Right ventricle myocardium superior (tissue), 1 donor: ENCODE measurements at regions not wholly inside any gene's neighbourhood (a gene's known extent, or its start where the extent isn't known, plus 50 kb on each side); places are given as distances from the start of the nearest gene placed in this dataset.

Experiments used
- ATAC-seq: fragments of 200-7000 bp; cut with Tn5 transposase; one replicate; pipeline ENCODE4 v1.9.1; 2020; ENCODE audit warnings: mild to moderate bottlenecking; ENCODE audit not compliant: poor library complexity
- DNase-seq: peaks from one replicate; pipeline ENCODE4 v3.0.0-alpha.2; 2020
- intact Hi-C: fragments of 100-400 bp; cut with DNase I; formaldehyde crosslinking; loops from one replicate; pipeline ENCODE4 v1.11.2; 2022
- donor health status: DM: no; HTN: yes; CAD: no; lungs with severe emphysema.

DNA sequence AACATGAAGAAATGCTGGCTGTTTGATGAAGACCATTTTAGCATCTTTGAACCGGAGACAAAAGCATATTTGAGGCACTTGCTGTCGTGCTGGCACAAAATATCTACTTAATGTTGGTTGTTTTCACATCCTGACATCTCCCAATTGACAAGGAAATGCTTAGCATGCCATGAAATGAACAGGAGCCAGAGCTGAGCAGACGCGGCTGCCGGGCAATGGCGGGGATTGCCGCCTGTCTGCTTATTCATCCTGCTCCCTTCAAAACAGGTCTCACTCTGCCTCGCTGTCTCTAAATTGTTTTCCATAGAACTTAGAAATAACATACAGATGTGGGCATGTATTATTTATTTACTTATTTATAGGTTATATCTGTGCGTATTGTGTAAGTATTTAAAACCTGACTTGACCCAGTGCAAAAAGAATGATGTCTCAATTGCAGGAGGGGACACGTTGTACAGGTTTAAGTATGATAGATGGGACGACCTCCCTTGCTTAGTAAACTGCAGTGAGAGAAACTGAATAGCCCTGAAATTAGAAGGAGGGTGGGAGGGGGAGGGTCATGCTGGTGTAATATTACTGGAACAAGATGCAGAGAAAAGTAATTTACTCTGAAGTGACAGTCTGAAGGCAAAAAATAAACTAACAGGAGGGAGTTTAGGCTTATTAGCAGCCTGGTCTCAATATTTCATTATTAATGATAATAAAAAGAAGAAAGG lies 590.4 kb upstream of the PLXNA2 start:
- ATAC-seq (no peak), DNase-seq (no peak)
- intact Hi-C loops = no loop called here

DNA sequence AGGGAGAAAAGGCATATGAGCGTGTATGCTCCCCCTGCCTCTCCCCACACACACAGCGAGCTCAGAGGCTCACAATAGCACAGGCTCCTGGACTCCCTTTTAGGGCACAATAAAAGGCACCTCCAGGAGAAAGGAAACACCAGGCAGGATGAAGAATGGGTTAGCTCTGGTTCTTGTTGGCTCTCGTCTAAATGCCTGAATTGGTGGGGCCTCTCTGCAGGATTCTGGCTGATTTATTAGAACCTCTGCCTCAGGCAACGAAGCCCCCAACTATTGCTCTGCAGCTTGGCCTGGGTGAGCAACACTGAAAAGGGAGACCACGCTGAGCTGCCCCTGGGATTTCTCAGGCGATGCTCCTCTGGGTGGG lies 590.9 kb upstream of the PLXNA2 start:
- intact Hi-C loops = no loop called here
- no peak for DNase-seq
- no peak for ATAC-seq

- intact Hi-C loops = no loop called here
- ATAC-seq = no peak
- DNase-seq = no peak
These were observed 591.6 kb upstream of the PLXNA2 start for GRCh38 chr1:208835781-208836180.

- ATAC-seq (no peak), DNase-seq (no peak)
- intact Hi-C loops = no loop called here
These were observed 593.1 kb upstream of the PLXNA2 start for GRCh38 chr1:208837242-208837641.

- intact Hi-C loops = no loop called here
- DNase-seq (no peak), ATAC-seq (no peak)
These were observed 597.3 kb upstream of the PLXNA2 start for GRCh38 chr1:208841436-208841835.

DNA sequence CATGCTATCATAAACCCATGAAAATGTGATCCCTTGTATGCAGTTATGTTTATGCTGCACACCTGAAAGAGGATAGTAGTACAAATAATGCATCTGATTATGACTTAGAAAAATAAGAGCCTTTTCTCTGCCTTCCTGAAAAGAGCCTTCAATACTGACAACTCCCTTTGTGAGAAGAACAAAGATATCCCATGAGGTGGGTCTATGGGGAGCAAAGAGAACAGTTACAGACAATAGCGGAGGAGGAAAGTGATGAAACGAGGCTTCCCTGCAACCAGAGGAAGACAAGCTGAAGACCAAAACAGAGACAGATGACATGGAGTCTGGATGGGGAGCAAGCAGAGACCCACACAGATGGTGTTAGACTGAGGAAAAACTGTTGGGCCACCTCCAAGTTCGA lies 598.3 kb upstream of the PLXNA2 start:
- intact Hi-C loops = no loop called here
- DNase-seq (no peak), ATAC-seq (no peak)

DNA sequence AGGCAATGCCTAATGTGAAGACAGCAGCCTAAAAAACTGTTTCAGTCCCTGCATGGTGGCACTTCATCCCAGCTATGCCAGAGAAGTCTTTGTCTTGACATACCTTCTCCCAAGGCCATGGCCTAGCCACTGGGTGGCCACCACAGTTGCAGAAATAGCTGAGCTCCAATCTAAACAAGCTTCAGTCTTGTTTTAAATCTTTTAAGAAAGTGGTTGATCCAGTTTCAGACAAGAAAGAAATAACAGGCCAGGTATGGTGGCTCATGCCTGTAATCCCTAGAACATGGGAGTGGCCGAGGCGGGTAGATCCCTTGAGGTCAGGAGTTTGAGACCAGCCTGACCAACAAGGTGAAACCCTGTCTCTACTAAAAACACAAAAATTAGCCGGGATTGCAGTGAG lies 600.0 kb upstream of the PLXNA2 start:
- intact Hi-C loops = no loop called here
- DNase-seq (no peak), ATAC-seq (no peak)

- intact Hi-C loops = no loop called here
- ATAC-seq (no peak), DNase-seq (no peak)
These were observed 604.7 kb upstream of the PLXNA2 start for GRCh38 chr1:208848854-208849253.

GRCh38 chr1:208850442-208850841 lies 606.3 kb upstream of the PLXNA2 start:
- intact Hi-C loops = no loop called here
- ATAC-seq = no peak
- no peak for DNase-seq

GRCh38 chr1:208851366-208851765 lies 607.2 kb upstream of the PLXNA2 start:
- intact Hi-C loops = no loop called here
- DNase-seq (no peak), ATAC-seq (no peak)

GRCh38 chr1:208852911-208853310 lies 608.7 kb upstream of the PLXNA2 start:
- DNase-seq = no peak
- no peak for ATAC-seq

DNA sequence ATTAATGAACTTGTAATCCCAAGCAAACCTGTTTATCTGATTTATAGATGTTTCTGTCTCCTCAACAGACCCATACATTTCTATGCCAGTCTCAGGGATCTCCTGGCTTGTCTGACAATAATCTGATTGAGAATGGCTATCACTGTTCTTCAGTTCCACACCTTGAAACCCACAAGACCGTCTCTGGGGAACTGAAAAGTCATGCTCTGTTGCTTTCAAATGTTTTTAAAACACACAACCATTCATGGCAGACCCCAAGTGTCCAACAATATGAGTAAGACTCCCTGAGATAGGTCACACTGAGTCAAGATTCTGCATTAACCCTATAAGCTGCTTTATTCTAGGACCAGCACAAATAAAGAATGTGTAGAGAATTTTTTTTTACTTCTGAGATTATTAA lies 611.2 kb upstream of the PLXNA2 start:
- DNase-seq (no peak), ATAC-seq (no peak)
- intact Hi-C loops = no loop called here

More at GRCh38 chr1:208852911-208853310, 608.7 kb upstream of the PLXNA2 start:
- intact Hi-C loops = no loop called here

GRCh38 chr1:208857465-208857864 lies 613.3 kb upstream of the PLXNA2 start:
- intact Hi-C loops = no loop called here
- ATAC-seq (no peak), DNase-seq (no peak)

DNA sequence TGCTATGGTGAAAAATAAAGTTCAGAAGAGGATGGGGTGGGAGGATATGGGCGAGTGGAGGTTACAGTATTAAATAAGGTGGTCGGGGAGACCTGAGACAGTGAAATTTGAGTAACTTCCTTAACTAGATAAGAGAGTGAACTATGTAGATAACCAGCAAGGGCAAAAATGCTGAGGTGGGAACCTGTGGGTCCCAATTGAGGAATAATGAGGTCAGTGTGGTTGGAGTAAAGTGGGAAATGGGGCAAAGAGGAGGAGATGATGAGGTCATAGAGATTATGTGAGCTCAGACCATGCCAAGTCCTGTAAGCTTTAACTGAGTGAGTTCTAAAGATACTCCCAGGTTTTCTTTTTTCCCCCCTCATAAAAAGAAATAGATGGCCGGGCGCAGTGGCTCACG lies 614.6 kb upstream of the PLXNA2 start:
- intact Hi-C loops = no loop called here
- ATAC-seq = no peak

DNA sequence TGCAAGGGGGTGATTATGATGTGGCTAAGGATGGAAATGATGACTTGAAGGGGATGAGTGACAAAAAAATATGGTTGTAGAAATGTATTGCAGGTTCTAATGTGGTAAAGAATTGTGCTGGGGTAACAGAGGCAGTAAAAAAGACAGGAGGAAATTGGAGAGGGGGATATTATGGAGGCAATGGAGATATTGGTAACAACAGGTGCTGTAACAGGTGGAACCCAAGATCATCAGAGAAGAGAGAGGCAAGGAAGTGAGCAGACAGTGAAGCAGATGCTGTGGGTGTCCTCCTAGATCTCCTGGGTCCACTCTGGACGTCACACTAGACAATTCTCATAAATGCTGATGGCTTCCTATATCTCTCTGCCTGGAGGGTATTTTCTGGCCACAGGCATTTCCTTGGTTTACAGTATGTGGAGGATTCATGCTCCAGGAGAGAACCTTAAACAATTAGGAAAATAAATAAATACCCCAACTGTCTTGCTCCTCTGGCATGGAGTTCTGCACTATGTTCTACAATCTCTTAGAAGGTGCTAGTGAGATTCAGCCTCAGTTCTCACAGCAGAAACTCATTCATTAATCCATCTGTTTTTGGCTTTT lies 620.3 kb upstream of the PLXNA2 start:
- ATAC-seq (no peak), DNase-seq (no peak)
- intact Hi-C loops = no loop called here

More for the DNA sequence above, 614.6 kb upstream of the PLXNA2 start:
- DNase-seq = no peak

DNA sequence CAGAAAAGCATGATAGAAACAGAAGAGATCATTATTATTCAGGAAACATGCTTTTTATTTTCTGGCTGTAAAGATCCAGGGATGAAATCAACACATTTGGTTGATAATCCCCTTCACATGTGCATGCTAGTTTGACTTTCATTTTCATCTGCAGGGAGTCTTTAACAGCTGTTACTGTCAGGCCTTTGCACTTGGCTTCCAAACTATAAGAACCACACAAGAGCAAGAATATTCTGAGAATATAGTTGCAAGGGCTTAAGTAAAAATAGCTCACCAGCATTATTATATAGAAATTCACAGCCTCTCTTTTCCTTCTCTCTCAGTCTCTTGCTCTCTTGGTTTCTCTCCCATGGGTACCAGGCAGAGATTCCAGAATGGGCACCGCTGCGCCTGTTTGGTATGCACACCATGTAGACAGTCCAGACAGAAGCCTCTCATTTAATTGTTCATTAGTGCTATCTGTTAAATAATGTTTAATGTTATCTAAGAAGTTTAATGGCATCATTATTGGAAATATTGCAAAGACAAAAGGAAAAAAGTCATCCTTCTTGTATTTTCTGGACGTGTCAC lies 622.3 kb upstream of the PLXNA2 start:
- intact Hi-C loops = no loop called here
- ATAC-seq (no peak), DNase-seq (no peak)

GRCh38 chr1:208868554-208868953 lies 624.4 kb upstream of the PLXNA2 start:
- intact Hi-C loops = no loop called here
- no peak for ATAC-seq
- DNase-seq = no peak

DNA sequence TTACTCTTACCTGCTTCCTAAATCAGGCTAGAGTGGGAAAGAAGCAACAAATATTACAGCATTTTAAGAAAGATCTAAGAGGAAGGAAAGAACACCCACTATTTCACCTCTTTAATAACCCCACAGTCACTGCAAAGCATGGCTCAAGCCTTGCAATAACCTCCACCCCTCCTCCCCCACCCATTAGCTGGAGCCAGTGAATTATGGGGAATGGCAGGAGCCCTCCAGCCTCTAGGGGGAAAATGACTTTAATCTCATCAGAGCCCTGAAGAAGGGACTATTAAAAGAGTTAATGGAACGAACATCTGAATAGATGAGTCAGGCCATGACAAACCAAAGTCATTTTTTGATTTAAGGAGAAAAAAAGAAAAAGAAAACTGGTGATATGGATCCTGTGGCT lies 630.7 kb upstream of the PLXNA2 start:
- DNase-seq (no peak), ATAC-seq (no peak)
- intact Hi-C loops = no loop called here

DNA sequence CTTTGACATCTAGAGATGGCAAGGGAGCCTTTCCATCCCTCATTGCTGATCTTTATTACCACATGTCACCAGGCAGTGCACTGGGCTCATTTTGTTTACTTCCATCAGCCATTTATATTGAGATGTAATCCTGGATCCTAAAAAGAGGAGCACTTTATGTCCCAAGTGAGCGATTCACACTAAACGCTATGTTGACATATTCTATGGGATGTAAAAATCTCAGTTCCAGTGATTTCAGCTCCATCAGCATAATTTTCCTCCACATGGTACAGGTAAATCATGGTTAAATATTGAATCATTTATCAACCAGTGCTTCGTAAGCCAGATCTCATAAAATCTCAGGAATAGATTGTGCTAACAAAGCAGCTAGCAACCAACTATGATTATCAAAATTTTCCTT lies 634.8 kb upstream of the PLXNA2 start:
- no peak for ATAC-seq
- DNase-seq = no peak

GRCh38 chr1:208880433-208881100 lies 636.4 kb upstream of the PLXNA2 start:
- intact Hi-C loops = no loop called here
- ATAC-seq (no peak), DNase-seq (no peak)

More for the DNA sequence above, 634.8 kb upstream of the PLXNA2 start:
- intact Hi-C loops = no loop called here
